IMR-90 (cell line): ENCODE measurements at regions not wholly inside any gene's neighbourhood (a gene's known extent, or its start where the extent isn't known, plus 50 kb on each side); places are given as distances from the start of the nearest gene placed in this dataset.

ENCODE experiments used
- ATAC-seq: fragments of 200-7000 bp; cut with Tn5 transposase; 2 replicates; pipeline ENCODE4 v1.9.1; 2020; ENCODE audit warnings: low read depth, mild to moderate bottlenecking, moderate library complexity
- BruUV-seq: library from RNA; stranded (reverse); fragments of 400-500 nt; replicated peaks from 2 replicates; lab custom pipeline; 2021; lab: Mats Ljungman, UMichigan
- CTCF ChIA-PET: fragments of 300-600 bp; formaldehyde crosslinking; extraction: SDS; loops from one replicate; lab custom pipeline; 2021; ENCODE audit warnings: antibody characterized with exemption; lab: Yijun Ruan, JAX
- POLR2A ChIA-PET: fragments of 300-600 bp; sonication (Branson Sonifier 250); formaldehyde crosslinking; loops from one replicate; lab custom pipeline; 2022; ENCODE audit warnings: antibody characterized with exemption; ENCODE audit not compliant: unreplicated experiment; lab: Charles Lee
- DNase-seq: peaks from one replicate; pipeline ENCODE4 v3.0.0; 2013
- H2AFZ ChIP-seq: replicated peaks from 2 replicates; pipeline ENCODE3; 2013; ENCODE audit warnings: low read length, mild to moderate bottlenecking; ENCODE audit not compliant: poor library complexity
- H2AK5ac ChIP-seq: 2 replicates; pipeline ENCODE4 v1.6.1; 2013; ENCODE audit warnings: low read depth, low read length, inconsistent platforms
- H2AK9ac ChIP-seq: replicated peaks from 2 replicates; pipeline ENCODE3; 2013; ENCODE audit warnings: mild to moderate bottlenecking, low read depth, low read length, moderate library complexity; ENCODE audit not compliant: poor library complexity
- H2BK120ac ChIP-seq: 2 replicates; pipeline ENCODE4 v1.6.1; 2013; ENCODE audit warnings: low read depth, low read length, inconsistent platforms
- H2BK15ac ChIP-seq: 3 replicates; pipeline ENCODE4 v1.6.1; 2013; ENCODE audit warnings: low read depth, low read length, inconsistent platforms
- H2BK20ac ChIP-seq: 2 replicates; pipeline ENCODE4 v1.6.1; 2013; ENCODE audit warnings: low read depth, mild to moderate bottlenecking, inconsistent platforms, low read length, moderate library complexity
- H2BK5ac ChIP-seq: 2 replicates; pipeline ENCODE4 v1.6.1; 2013; ENCODE audit warnings: mild to moderate bottlenecking, low read depth, low read length, inconsistent platforms; ENCODE audit not compliant: poor library complexity, severe bottlenecking
- H3K14ac ChIP-seq: replicated peaks from 2 replicates; pipeline ENCODE4 v1.6.1; 2013; ENCODE audit warnings: low read depth, low read length, inconsistent platforms
- H3K18ac ChIP-seq: 2 replicates; pipeline ENCODE4 v1.6.1; 2013; ENCODE audit warnings: low read depth, low read length, control low read depth
- H3K23ac ChIP-seq: 2 replicates; pipeline ENCODE4 v1.6.1; 2013; ENCODE audit warnings: low read depth, low read length, inconsistent platforms
- H3K27ac ChIP-seq: 2 replicates; pipeline ENCODE4 v1.5.1; 2013; ENCODE audit warnings: mild to moderate bottlenecking, control low read depth, low read length; ENCODE audit not compliant: insufficient read depth
- H3K27me3 ChIP-seq: 2 replicates; pipeline ENCODE4 v1.6.1; 2013; ENCODE audit warnings: low read length; ENCODE audit not compliant: control insufficient read depth, insufficient read depth
- H3K36me3 ChIP-seq: 2 replicates; pipeline ENCODE4 v1.6.1; 2013; ENCODE audit warnings: low read length, mixed read lengths; ENCODE audit not compliant: control insufficient read depth, insufficient read depth
- H3K4ac ChIP-seq: 2 replicates; pipeline ENCODE4 v1.6.1; 2013; ENCODE audit warnings: low read depth, low read length, inconsistent platforms
- H3K4me1 ChIP-seq: 2 replicates; pipeline ENCODE4 v1.6.1; 2013; ENCODE audit warnings: low read length, mixed read lengths; ENCODE audit not compliant: control insufficient read depth, insufficient read depth
- H3K4me2 ChIP-seq: 2 replicates; pipeline ENCODE4 v1.6.1; 2013; ENCODE audit warnings: low read depth, mild to moderate bottlenecking, control low read depth, low read length, moderate library complexity
- H3K4me3 ChIP-seq: 2 replicates; pipeline ENCODE4 v1.5.1; 2013; ENCODE audit warnings: low read depth, mild to moderate bottlenecking, control low read depth, low read length, moderate library complexity; ENCODE audit not compliant: insufficient read depth
- H3K56ac ChIP-seq: 2 replicates; pipeline ENCODE4 v1.6.1; 2013; ENCODE audit warnings: low read length, inconsistent platforms; ENCODE audit not compliant: insufficient read depth; ENCODE audit errors: extremely low read depth
- H3K79me1 ChIP-seq, 2 experiments: 2 replicates each; pipeline ENCODE4 v1.6.1; 2013; ENCODE audit warnings: low read length in 2 of 2, inconsistent platforms in 1 of 2, low read depth in 1 of 2
- H3K9ac ChIP-seq: 2 replicates; pipeline ENCODE4 v1.6.1; 2013; ENCODE audit warnings: low read depth, low read length, control low read depth
- H3K9me1 ChIP-seq: 2 replicates; pipeline ENCODE4 v1.6.1; 2013; ENCODE audit warnings: low read length, inconsistent platforms; ENCODE audit not compliant: insufficient read depth
- H3K9me3 ChIP-seq: 2 replicates; pipeline ENCODE4 v1.6.1; 2013; ENCODE audit warnings: low read length; ENCODE audit not compliant: control insufficient read depth, insufficient read depth
- H4K20me1 ChIP-seq: 2 replicates; pipeline ENCODE4 v1.6.1; 2013; ENCODE audit warnings: low read length, inconsistent platforms; ENCODE audit not compliant: insufficient read depth
- H4K5ac ChIP-seq: 2 replicates; pipeline ENCODE4 v1.6.1; 2013; ENCODE audit warnings: mild to moderate bottlenecking, low read depth, low read length, control low read depth
- H4K8ac ChIP-seq, 2 experiments: 2 replicates each; pipeline ENCODE4 v1.6.1; 2013; ENCODE audit warnings: low read depth in 2 of 2, low read length in 2 of 2, control low read depth in 1 of 2, inconsistent platforms in 1 of 2
- H4K91ac ChIP-seq: 2 replicates; pipeline ENCODE4 v1.6.1; 2013; ENCODE audit warnings: low read depth, low read length, inconsistent platforms; ENCODE audit not compliant: insufficient read depth
- CEBPB ChIP-seq: IDR thresholded peaks from 2 replicates; pipeline ENCODE4 v1.6.1; 2012; ENCODE audit warnings: low read depth, low read length, improper control_type of control experiment
- CHD1 ChIP-seq: IDR thresholded peaks from 2 replicates; pipeline ENCODE4 v1.6.1; 2012; ENCODE audit warnings: low read depth, low read length, improper control_type of control experiment
- MAFK ChIP-seq: IDR thresholded peaks from 2 replicates; pipeline ENCODE4 v1.6.1; 2012; ENCODE audit warnings: low read depth, low read length, improper control_type of control experiment
- RAD21 ChIP-seq: IDR thresholded peaks from 2 replicates; pipeline ENCODE4 v1.6.1; 2012; ENCODE audit warnings: low read length, improper control_type of control experiment
- WGBS, 2 experiments: methylation state at CpG; one replicate each; pipeline versions ENCODE4 v1.1.5 to v1.1.7; 2013; ENCODE audit warnings: missing lambda C conversion rate in 2 of 2; ENCODE audit not compliant: insufficient read length in 1 of 2; ENCODE audit errors: extremely low coverage in 2 of 2; 5-methylcytosine and 5-hydroxymethylcytosine counted together
- dilution Hi-C: fragments of 300-500 bp; cut with HindIII; formaldehyde crosslinking; loops from one replicate; pipeline ENCODE4 v1.14.3; 2018; ENCODE audit warnings: low sequenced_read_pairs; ENCODE audit not compliant: unreplicated experiment
- in situ Hi-C: fragments of 300-500 bp; cut with MboI; formaldehyde crosslinking; loops from 3 replicates; pipeline ENCODE4 v1.14.3; 2019; ENCODE audit warnings: low sequenced_read_pairs, inconsistent platforms, mixed read lengths
- intact Hi-C: fragments of 100-400 bp; cut with micrococcal nuclease; formaldehyde crosslinking; loops from 2 replicates; pipeline ENCODE4 v1.10.0; 2022

- peak overlapping the region; percentile 49; the same call in 1 of the 2 replicates for H4K91ac ChIP-seq
- H2AK9ac ChIP-seq: no peak overlapping the region
- H3K18ac ChIP-seq: no peak overlapping the region
- dilution Hi-C loops: no loop called here
- H3K14ac ChIP-seq: peak overlapping the region; percentile 34
- 0 out of 2 replicates have a peak overlapping the region, but pooled peaks have one; percentile 60 for H3K23ac ChIP-seq
- peak overlapping the region; percentile 69; the same call in 2 of the 3 replicates for H2BK15ac ChIP-seq
- H3K9me1 ChIP-seq: peaks cover 12% of the 10 kb centered on the region
- no peak overlapping the region for H3K4me3 ChIP-seq
- H3K4ac ChIP-seq: peak overlapping the region; percentile 69
- ATAC-seq: peak; percentile 42; the same call in 1 of the 2 replicates
- no peak overlapping the region for H3K9ac ChIP-seq
- no peaks in the 10 kb centered on the region; the same call in 1 of the 2 replicates for H3K27me3 ChIP-seq
- no TSS peak for BruUV-seq
- ChIA-PET CTCF (interaction anchor here (0.7 kb wide), 1 partner anchor 391 kb away, joined by 3 read pairs; no protein-coding TSS in a partner anchor), POLR2A (no interaction called here)
- in situ Hi-C loops: no loop called here
- H3K4me1 ChIP-seq: peaks cover 7% of the 10 kb centered on the region
- no peaks in the 10 kb centered on the region for H4K20me1 ChIP-seq
- no peak overlapping the region for H2BK5ac ChIP-seq
- no peak overlapping the region for H4K5ac ChIP-seq
- TF ChIP-seq CHD1 (no peak), RAD21 (no peak), CEBPB (no peak), MAFK (peak; percentile 49)
- peak overlapping the region; percentile 48 for H2BK120ac ChIP-seq
- H2AK5ac ChIP-seq: peak overlapping the region; percentile 94
- no peak overlapping the region for H3K4me2 ChIP-seq
- H3K36me3 ChIP-seq: no peaks in the 10 kb centered on the region
- peak overlapping the region in 1 of 2 experiments; percentile 28; a peak in 1 of 4 replicates for H4K8ac ChIP-seq
- WGBS, 2 experiments: no CpG with 5 or more reads among the region's 3 CpGs
- no peak overlapping the region for H3K56ac ChIP-seq
- peak overlapping the region; percentile 25 for H2AFZ ChIP-seq
- H3K79me1 ChIP-seq: no peaks in the 10 kb centered on the region
- no peak overlapping the region for H3K27ac ChIP-seq
- intact Hi-C loops: no loop called here
- peak; percentile 57 for DNase-seq
- peak overlapping the region; percentile 75 for H2BK20ac ChIP-seq
- no peaks in the 10 kb centered on the region for H3K9me3 ChIP-seq
These were observed 232.1 kb upstream of the TRIB2 start for GRCh38 chr2:12484536-12485115.
